K562 (cell line): ENCODE measurements at regions not wholly inside any gene's neighbourhood (a gene's known extent, or its start where the extent isn't known, plus 50 kb on each side); places are given as distances from the start of the nearest gene placed in this dataset.
"Not testable (repeated sequence)": the region's sequence is repeated elsewhere in the genome, so short reads cannot be mapped to it uniquely, and the experiment has no call there.

Experiments
- ATAC-seq: fragments of 200-7000 bp; cut with Tn5 transposase; 3 replicates; pipeline ENCODE4 v1.9.1; 2020; ENCODE audit warnings: moderate library complexity
- BruUV-seq: library from RNA; stranded (reverse); fragments of 400-500 nt; replicated peaks from 2 replicates; lab custom pipeline; 2021; lab: Mats Ljungman, UMichigan
- CTCF ChIA-PET: fragments of 300-600 bp; formaldehyde crosslinking; extraction: SDS; loops from one replicate; lab custom pipeline; 2021; ENCODE audit warnings: low intra/inter-chr PET ratio; lab: Yijun Ruan, JAX
- POLR2A ChIA-PET: fragments of 300-600, 350-650 bp; sonication (Branson Sonifier 250); formaldehyde crosslinking; extraction: SDS; loops from one replicate; lab custom pipeline; 2021; ENCODE audit warnings: antibody characterized with exemption, inconsistent platforms; lab: Yijun Ruan, JAX
- DNase-seq, 4 experiments: peaks; one replicate each; pipeline versions ENCODE4 v3.0.0 to v3.0.0-alpha.2; 2011 to 2018; ENCODE audit warnings: low spot score in 3 of 4, mixed read lengths in 3 of 4; ENCODE audit errors: extremely low read depth in 1 of 4
- FAIRE-seq: peaks from 2 replicates; lab custom pipeline; 2011; peaks lifted over from hg19 to GRCh38; lab: Jason Lieb, UNC
- H2AFZ ChIP-seq: 2 replicates; pipeline ENCODE4 v1.6.0; 2011; ENCODE audit warnings: low read depth, low read length, control low read depth, inconsistent platforms
- H3K27ac ChIP-seq: fragments of 200-600 bp; 3 replicates; pipeline ENCODE4 v1.8.0; 2011; ENCODE audit warnings: low read depth, mild to moderate bottlenecking, control low read depth, inconsistent platforms, low read length, moderate library complexity, mixed read lengths; ENCODE audit errors: extremely low read depth
- H3K27me3 ChIP-seq, 2 experiments: fragments of 300-600 bp in 1 of 2; 2 replicates in 1 of 2; 3 replicates in 1 of 2; pipeline versions ENCODE4 v1.6.0 to v1.8.0; 2011; ENCODE audit warnings: inconsistent platforms in 2 of 2, low read length in 2 of 2, mild to moderate bottlenecking in 1 of 2, mixed read lengths in 1 of 2, moderate library complexity in 1 of 2; ENCODE audit not compliant: control insufficient read depth in 2 of 2, insufficient read depth in 2 of 2
- H3K36me3 ChIP-seq: fragments of 300-600 bp; 3 replicates; pipeline ENCODE4 v1.8.0; 2011; ENCODE audit warnings: mild to moderate bottlenecking, low read length, inconsistent platforms; ENCODE audit not compliant: control insufficient read depth, insufficient read depth
- H3K4me1 ChIP-seq, 2 experiments: fragments of 200-600 bp in 1 of 2; replicated peaks in 1 of 2; 2 replicates in 1 of 2; 3 replicates in 1 of 2; pipeline versions ENCODE4 v1.5.1 to v1.8.0; 2011; ENCODE audit warnings: inconsistent platforms in 2 of 2, low read length in 2 of 2, mild to moderate bottlenecking in 1 of 2, mixed read lengths in 1 of 2, moderate library complexity in 1 of 2; ENCODE audit not compliant: control insufficient read depth in 2 of 2, insufficient read depth in 2 of 2
- H3K4me2 ChIP-seq: 2 replicates; pipeline ENCODE4 v1.6.1; 2011; ENCODE audit warnings: low read length, control low read depth, inconsistent platforms, mixed read lengths; ENCODE audit not compliant: insufficient read depth
- H3K4me3 ChIP-seq: fragments of 200-600 bp; sonication (generic), shearing (Covaris generic); 2 replicates; pipeline ENCODE4 v1.5.1; 2016; ENCODE audit warnings: control low read depth, inconsistent platforms
- H3K79me2 ChIP-seq: fragments of 200-600 bp; 3 replicates; pipeline ENCODE4 v1.8.0; 2011; ENCODE audit warnings: low read length, inconsistent platforms; ENCODE audit not compliant: control insufficient read depth, insufficient read depth
- H3K9ac ChIP-seq, 2 experiments: 2 replicates each; pipeline versions ENCODE4 v1.6.0 to v1.6.1; 2011; ENCODE audit warnings: low read depth in 2 of 2, low read length in 2 of 2, control low read depth in 1 of 2, inconsistent platforms in 1 of 2, mild to moderate bottlenecking in 1 of 2, mixed read lengths in 1 of 2; ENCODE audit not compliant: insufficient read depth in 1 of 2
- H3K9me1 ChIP-seq: one replicate; pipeline ENCODE4 v1.6.0; 2011; ENCODE audit warnings: inconsistent platforms, mild to moderate bottlenecking, low read length, moderate library complexity; ENCODE audit not compliant: control insufficient read depth, insufficient read depth
- H3K9me3 ChIP-seq: replicated peaks from 2 replicates; pipeline ENCODE4 v1.5.1; 2011; ENCODE audit warnings: low read depth, low read length, inconsistent platforms; ENCODE audit not compliant: control insufficient read depth, insufficient read depth
- H4K20me1 ChIP-seq: replicated peaks from 2 replicates; pipeline ENCODE4 v1.6.1; 2011; ENCODE audit warnings: low read length, inconsistent platforms, mixed read lengths; ENCODE audit not compliant: control insufficient read depth, insufficient read depth
- CEBPB ChIP-seq: fragments of 450-650 bp; IDR thresholded peaks from 2 replicates; pipeline ENCODE4 v1.6.1; 2016; ENCODE audit warnings: missing genetic modification characterization, missing compliant biosample characterization
- CEBPG ChIP-seq, 3 experiments: fragments of 200-800 bp in 1 of 3; sonication (Bioruptor generic) in 1 of 3; sonication (generic) in 1 of 3; formaldehyde crosslinking in 1 of 3; IDR thresholded peaks in 2 of 3; conservative IDR thresholded peaks in 1 of 3; 2 replicates each; pipeline versions ENCODE4 v1.6.1 to v1.8.0; 2016 to 2022; ENCODE audit warnings: missing compliant biosample characterization in 2 of 3, missing genetic modification characterization in 2 of 3, mild to moderate bottlenecking in 1 of 3, missing genetic modification reagents in 1 of 3
- KDM1A ChIP-seq, 2 experiments: fragments of 450-650 bp; IDR thresholded peaks; 2 replicates each; pipeline ENCODE4 v1.6.1; 2016; ENCODE audit warnings: mild to moderate bottlenecking in 2 of 2
- NFIC ChIP-seq: fragments of 450-650 bp; IDR thresholded peaks from 2 replicates; pipeline ENCODE4 v1.6.1; 2017; ENCODE audit warnings: mild to moderate bottlenecking, inconsistent platforms
- NR2C2 ChIP-seq, 2 experiments: fragments of 200-800 bp in 1 of 2; sonication (Bioruptor generic) in 1 of 2; sonication (generic) in 1 of 2; formaldehyde crosslinking in 1 of 2; IDR thresholded peaks; 2 replicates each; pipeline versions ENCODE4 v1.6.1 to v1.8.0; 2016 to 2022; ENCODE audit warnings: mild to moderate bottlenecking in 1 of 2, missing compliant biosample characterization in 1 of 2, missing genetic modification characterization in 1 of 2, missing genetic modification reagents in 1 of 2
- WGBS: fragments of 100-300 bp; shearing (Covaris generic); methylation state at CpG from one replicate; pipeline ENCODE4 v1.1.6; 2016; ENCODE audit warnings: low coverage, mixed read lengths; ENCODE audit not compliant: insufficient coverage; ENCODE audit errors: missing lambda C conversion rate; 5-methylcytosine and 5-hydroxymethylcytosine counted together
- in situ Hi-C: fragments of 300-500 bp; cut with MboI; formaldehyde crosslinking; loops from 4 replicates; pipeline ENCODE4 v1.15.0; 2018; ENCODE audit warnings: inconsistent platforms, mixed read lengths
- intact Hi-C: fragments of 100-400 bp; cut with micrococcal nuclease; formaldehyde crosslinking; loops from 2 replicates; pipeline ENCODE4 v1.14.2; 2022
- TF ChIP-seq, protein P1 (sequence below), 2 experiments: IDR thresholded peaks in 1 of 2; conservative IDR thresholded peaks in 1 of 2; 2 replicates each; pipeline ENCODE4 v1.6.1; 2016; ENCODE audit warnings: low read depth in 2 of 2, mild to moderate bottlenecking in 1 of 2, missing compliant biosample characterization in 1 of 2, missing genetic modification characterization in 1 of 2, moderate library complexity in 1 of 2
- TF ChIP-seq, protein P2 (sequence below), 2 experiments: fragments of 450-650 bp; formaldehyde crosslinking in 1 of 2; IDR thresholded peaks; 2 replicates each; pipeline versions ENCODE4 v1.4.0 to v1.6.1; 2014 to 2020; ENCODE audit warnings: mild to moderate bottlenecking in 2 of 2, borderline replicate concordance in 1 of 2, low read depth in 1 of 2

DNA sequence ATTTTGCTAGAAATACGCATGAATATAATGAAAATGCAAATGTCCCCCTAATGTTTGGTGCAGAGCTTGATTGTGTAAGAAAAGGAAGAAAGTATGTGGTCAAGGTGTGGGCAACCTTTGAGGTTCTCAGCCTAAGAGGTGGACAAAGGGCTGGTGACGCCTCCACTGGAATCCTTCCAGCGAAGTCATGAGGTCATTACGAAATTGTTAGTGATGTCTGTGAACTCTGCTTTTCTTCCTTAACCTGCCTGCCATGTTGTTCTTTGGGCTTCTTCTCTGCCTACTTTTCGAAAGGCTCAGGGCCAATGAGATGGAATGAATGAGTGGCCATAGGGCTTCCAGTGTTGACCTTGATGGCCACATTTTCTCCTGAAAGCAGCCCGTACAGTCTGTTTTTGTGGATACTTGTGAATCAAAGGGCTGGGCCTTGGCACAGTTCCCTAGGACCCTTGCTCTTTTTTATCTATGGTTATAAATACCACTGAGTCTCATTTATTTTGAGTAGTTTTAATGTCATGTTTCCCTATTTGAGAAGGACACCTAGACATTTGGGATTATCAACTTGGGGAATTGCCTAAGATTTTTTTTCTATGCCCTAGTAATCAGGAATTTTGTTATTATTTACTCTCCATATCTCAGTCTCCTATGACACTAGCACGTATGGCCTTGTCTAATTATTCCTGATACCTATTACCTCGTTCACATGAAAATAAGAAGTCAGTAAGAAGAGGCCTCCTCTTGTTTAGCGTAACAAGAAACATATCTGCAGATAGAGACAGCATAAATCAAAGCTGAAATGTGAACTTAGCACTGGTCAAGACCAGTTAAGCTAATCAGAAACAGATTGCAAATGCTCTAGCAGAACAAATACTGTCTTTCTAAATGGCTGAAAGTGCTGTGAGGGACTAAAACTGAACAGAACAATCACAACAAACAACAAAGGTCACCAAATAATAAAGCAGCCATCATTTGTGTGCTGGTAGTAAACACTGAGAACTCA, 334.6 kb downstream of the BCL2L11 start:
- H3K9ac ChIP-seq; H3K4me1 ChIP-seq; H3K4me2 ChIP-seq; BruUV-seq; H3K9me1 ChIP-seq; in situ Hi-C loops; intact Hi-C loops; H3K36me3 ChIP-seq; H2AFZ ChIP-seq; H3K4me3 ChIP-seq; DNase-seq; CTCF ChIA-PET; H3K27me3 ChIP-seq; H3K9me3 ChIP-seq; H4K20me1 ChIP-seq; POLR2A ChIA-PET; TF ChIP-seq NR2C2, CEBPG (CRISPR knock-in tag; IDR thresholded peaks at IDR 0.05): not testable (repeated sequence)
- peak; percentile 21 for ATAC-seq
- H3K79me2 ChIP-seq = peaks cover 44% of the 10 kb centered on the region
- WGBS = 21% methylated on average over 8 of the region's 9 CpGs
- FAIRE-seq = peak; percentile 73
- H3K27ac ChIP-seq = peak overlapping the region; percentile 35; the same call in 1 of the 3 replicates
- TF ChIP-seq, protein P1, sequence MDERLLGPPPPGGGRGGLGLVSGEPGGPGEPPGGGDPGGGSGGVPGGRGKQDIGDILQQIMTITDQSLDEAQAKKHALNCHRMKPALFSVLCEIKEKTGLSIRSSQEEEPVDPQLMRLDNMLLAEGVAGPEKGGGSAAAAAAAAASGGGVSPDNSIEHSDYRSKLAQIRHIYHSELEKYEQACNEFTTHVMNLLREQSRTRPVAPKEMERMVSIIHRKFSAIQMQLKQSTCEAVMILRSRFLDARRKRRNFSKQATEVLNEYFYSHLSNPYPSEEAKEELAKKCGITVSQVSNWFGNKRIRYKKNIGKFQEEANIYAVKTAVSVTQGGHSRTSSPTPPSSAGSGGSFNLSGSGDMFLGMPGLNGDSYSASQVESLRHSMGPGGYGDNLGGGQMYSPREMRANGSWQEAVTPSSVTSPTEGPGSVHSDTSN (CRISPR knock-in tag; IDR thresholded peaks at IDR 0.05; ENCODE audit: low read depth) = not testable (repeated sequence)
- TF ChIP-seq, protein P1 (tag; conservative IDR thresholded peaks at IDR 0.05; ENCODE audit: low read depth) = peak; percentile 31; the same call in 1 of the 2 replicates
- TF ChIP-seq CEBPB (tag) (peak; percentile 55), NR2C2 (tag; IDR thresholded peaks at IDR 0.05) (peak; percentile 48), CEBPG (tag; conservative IDR thresholded peaks at IDR 0.05 in 1 of 2, IDR thresholded peaks at IDR 0.05 in 1 of 2) (0 out of 4 replicates have a peak, but pooled peaks of 1 of the 2 experiments have one; percentile 9), KDM1A (IDR thresholded peaks at IDR 0.05) (peak in 1 of 2 experiments; percentile 49; a peak in 1 of 4 replicates), NFIC (peak; percentile 35; the same call in 1 of the 2 replicates)
- TF ChIP-seq, protein P2, sequence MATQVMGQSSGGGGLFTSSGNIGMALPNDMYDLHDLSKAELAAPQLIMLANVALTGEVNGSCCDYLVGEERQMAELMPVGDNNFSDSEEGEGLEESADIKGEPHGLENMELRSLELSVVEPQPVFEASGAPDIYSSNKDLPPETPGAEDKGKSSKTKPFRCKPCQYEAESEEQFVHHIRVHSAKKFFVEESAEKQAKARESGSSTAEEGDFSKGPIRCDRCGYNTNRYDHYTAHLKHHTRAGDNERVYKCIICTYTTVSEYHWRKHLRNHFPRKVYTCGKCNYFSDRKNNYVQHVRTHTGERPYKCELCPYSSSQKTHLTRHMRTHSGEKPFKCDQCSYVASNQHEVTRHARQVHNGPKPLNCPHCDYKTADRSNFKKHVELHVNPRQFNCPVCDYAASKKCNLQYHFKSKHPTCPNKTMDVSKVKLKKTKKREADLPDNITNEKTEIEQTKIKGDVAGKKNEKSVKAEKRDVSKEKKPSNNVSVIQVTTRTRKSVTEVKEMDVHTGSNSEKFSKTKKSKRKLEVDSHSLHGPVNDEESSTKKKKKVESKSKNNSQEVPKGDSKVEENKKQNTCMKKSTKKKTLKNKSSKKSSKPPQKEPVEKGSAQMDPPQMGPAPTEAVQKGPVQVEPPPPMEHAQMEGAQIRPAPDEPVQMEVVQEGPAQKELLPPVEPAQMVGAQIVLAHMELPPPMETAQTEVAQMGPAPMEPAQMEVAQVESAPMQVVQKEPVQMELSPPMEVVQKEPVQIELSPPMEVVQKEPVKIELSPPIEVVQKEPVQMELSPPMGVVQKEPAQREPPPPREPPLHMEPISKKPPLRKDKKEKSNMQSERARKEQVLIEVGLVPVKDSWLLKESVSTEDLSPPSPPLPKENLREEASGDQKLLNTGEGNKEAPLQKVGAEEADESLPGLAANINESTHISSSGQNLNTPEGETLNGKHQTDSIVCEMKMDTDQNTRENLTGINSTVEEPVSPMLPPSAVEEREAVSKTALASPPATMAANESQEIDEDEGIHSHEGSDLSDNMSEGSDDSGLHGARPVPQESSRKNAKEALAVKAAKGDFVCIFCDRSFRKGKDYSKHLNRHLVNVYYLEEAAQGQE (IDR thresholded peaks at IDR 0.05; ENCODE audit: borderline replicate concordance) = peak; percentile 40; the same call in 1 of the 2 replicates
- TF ChIP-seq, protein P2 (CRISPR knock-in tag; IDR thresholded peaks at IDR 0.05; ENCODE audit: low read depth) = not testable (repeated sequence)
